Mucosa of stomach (tissue), 1 donor: ENCODE measurements at regions not wholly inside any gene's neighbourhood (a gene's known extent, or its start where the extent isn't known, plus 50 kb on each side); places are given as distances from the start of the nearest gene placed in this dataset.

ENCODE experiments used
- H3K27me3 ChIP-seq: one replicate; pipeline ENCODE4 v1.7.0; 2013; ENCODE audit warnings: mild to moderate bottlenecking, low read length; ENCODE audit not compliant: control insufficient read depth, insufficient read depth
- H3K36me3 ChIP-seq: one replicate; pipeline ENCODE4 v1.7.0; 2013; ENCODE audit warnings: low read length; ENCODE audit not compliant: control insufficient read depth, insufficient read depth
- H3K4me1 ChIP-seq: one replicate; pipeline ENCODE4 v1.7.0; 2013; ENCODE audit warnings: mild to moderate bottlenecking, low read length; ENCODE audit not compliant: control insufficient read depth, insufficient read depth
- H3K4me3 ChIP-seq: one replicate; pipeline ENCODE4 v1.7.0; 2013; ENCODE audit warnings: low read length
- H3K9ac ChIP-seq: one replicate; pipeline ENCODE4 v1.7.0; 2013; ENCODE audit warnings: mild to moderate bottlenecking, low read length, moderate library complexity
- H3K9me3 ChIP-seq: one replicate; pipeline ENCODE4 v1.7.0; 2013; ENCODE audit warnings: mild to moderate bottlenecking, low read length, moderate library complexity; ENCODE audit not compliant: control insufficient read depth
- donor health status: Pancreatic carcinoma.

GRCh38 chr5:125367702-125368101 is 621.3 kb upstream of the ZNF608 start:
- no peaks in the 10 kb centered on the region for H3K4me1 ChIP-seq
- no peak overlapping the region for H3K4me3 ChIP-seq
- H3K36me3 ChIP-seq: no peaks in the 10 kb centered on the region
- H3K9me3 ChIP-seq: no peaks in the 10 kb centered on the region
- H3K27me3 ChIP-seq: no peaks in the 10 kb centered on the region
- H3K9ac ChIP-seq: no peak overlapping the region

GRCh38 chr5:125370461-125371205 is 624.2 kb upstream of the ZNF608 start:
- H3K36me3 ChIP-seq: no peaks in the 10 kb centered on the region
- H3K9me3 ChIP-seq: no peaks in the 10 kb centered on the region

GRCh38 chr5:125372694-125373631 is 626.5 kb upstream of the ZNF608 start:
- H3K9ac ChIP-seq: no peak overlapping the region
- no peak overlapping the region for H3K4me3 ChIP-seq
- H3K27me3 ChIP-seq: no peaks in the 10 kb centered on the region

More at GRCh38 chr5:125370461-125371205, 624.2 kb upstream of the ZNF608 start:
- Histone ChIP-seq H3K4me3 (no peak overlapping the region), H3K27me3 (no peaks in the 10 kb centered on the region), H3K9ac (no peak overlapping the region), H3K4me1 (no peaks in the 10 kb centered on the region)

GRCh38 chr5:125375143-125375542 is 628.7 kb upstream of the ZNF608 start:
- Histone ChIP-seq H3K36me3 (no peaks in the 10 kb centered on the region), H3K4me1 (no peaks in the 10 kb centered on the region), H3K4me3 (no peak overlapping the region), H3K9ac (no peak overlapping the region), H3K27me3 (no peaks in the 10 kb centered on the region), H3K9me3 (no peaks in the 10 kb centered on the region)

More at GRCh38 chr5:125372694-125373631, 626.5 kb upstream of the ZNF608 start:
- Histone ChIP-seq H3K36me3 (no peaks in the 10 kb centered on the region), H3K4me1 (no peaks in the 10 kb centered on the region), H3K9me3 (no peaks in the 10 kb centered on the region)

GRCh38 chr5:125376059-125376641 is 629.7 kb upstream of the ZNF608 start:
- Histone ChIP-seq H3K36me3 (no peaks in the 10 kb centered on the region), H3K4me3 (no peak overlapping the region), H3K4me1 (no peaks in the 10 kb centered on the region), H3K27me3 (no peaks in the 10 kb centered on the region), H3K9me3 (no peaks in the 10 kb centered on the region), H3K9ac (no peak overlapping the region)

- no peak overlapping the region for H3K4me3 ChIP-seq
- H3K27me3 ChIP-seq: no peaks in the 10 kb centered on the region
Measured at GRCh38 chr5:125377141-125377540, 630.7 kb upstream of the ZNF608 start.

GRCh38 chr5:125381290-125381689 is 634.9 kb upstream of the ZNF608 start:
- Histone ChIP-seq H3K9ac (no peak overlapping the region), H3K9me3 (no peaks in the 10 kb centered on the region)

More at GRCh38 chr5:125377141-125377540, 630.7 kb upstream of the ZNF608 start:
- H3K4me1 ChIP-seq: no peaks in the 10 kb centered on the region
- no peaks in the 10 kb centered on the region for H3K9me3 ChIP-seq
- H3K9ac ChIP-seq: no peak overlapping the region
- no peaks in the 10 kb centered on the region for H3K36me3 ChIP-seq

GRCh38 chr5:125384071-125384470 is 637.6 kb upstream of the ZNF608 start:
- H3K4me3 ChIP-seq: no peak overlapping the region
- no peaks in the 10 kb centered on the region for H3K9me3 ChIP-seq
- H3K36me3 ChIP-seq: no peaks in the 10 kb centered on the region
- peaks cover 15% of the 10 kb centered on the region for H3K4me1 ChIP-seq
- H3K9ac ChIP-seq: no peak overlapping the region
- H3K27me3 ChIP-seq: no peaks in the 10 kb centered on the region

More at GRCh38 chr5:125381290-125381689, 634.9 kb upstream of the ZNF608 start:
- H3K4me1 ChIP-seq: peaks cover 3% of the 10 kb centered on the region
- no peaks in the 10 kb centered on the region for H3K27me3 ChIP-seq
- no peaks in the 10 kb centered on the region for H3K36me3 ChIP-seq
- H3K4me3 ChIP-seq: no peak overlapping the region

GRCh38 chr5:125390326-125390725 is 643.9 kb upstream of the ZNF608 start:
- Histone ChIP-seq H3K27me3 (no peaks in the 10 kb centered on the region), H3K36me3 (no peaks in the 10 kb centered on the region), H3K9ac (no peak overlapping the region), H3K4me3 (no peak overlapping the region), H3K9me3 (no peaks in the 10 kb centered on the region), H3K4me1 (peaks cover 33% of the 10 kb centered on the region)

GRCh38 chr5:125393221-125393815 is 646.9 kb upstream of the ZNF608 start:
- Histone ChIP-seq H3K4me3 (no peak overlapping the region), H3K9me3 (no peaks in the 10 kb centered on the region), H3K4me1 (peaks cover 30% of the 10 kb centered on the region), H3K27me3 (no peaks in the 10 kb centered on the region), H3K9ac (no peak overlapping the region), H3K36me3 (no peaks in the 10 kb centered on the region)

DNA sequence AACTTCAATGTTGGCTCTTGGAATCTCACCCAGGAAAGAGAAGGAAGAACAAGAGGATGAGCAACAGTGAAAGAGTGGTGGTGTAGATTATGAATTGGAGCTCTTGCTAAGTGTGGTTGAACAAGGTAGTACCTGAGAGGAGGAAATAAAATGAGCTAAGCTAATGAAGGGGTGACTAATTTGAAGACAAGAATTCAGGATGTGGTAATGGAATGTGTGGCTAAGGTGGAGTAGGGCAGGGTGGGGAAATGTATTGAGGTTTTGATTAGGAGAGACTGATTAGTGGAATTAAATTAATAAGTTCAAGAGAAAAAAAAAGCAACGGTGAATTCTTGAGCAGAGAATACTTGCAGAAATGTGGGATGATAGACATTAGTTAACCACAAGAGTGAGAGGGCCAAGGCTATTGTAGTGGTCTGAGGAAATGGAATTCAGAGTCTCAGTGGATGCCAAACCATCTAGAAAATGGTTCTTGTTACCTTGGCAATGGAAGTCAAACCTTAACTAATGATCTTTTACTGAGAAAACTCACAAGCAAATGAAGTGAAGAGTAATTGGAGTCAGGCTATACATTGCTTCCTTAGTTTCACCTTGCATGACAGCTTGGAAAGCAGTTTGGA is 648.3 kb upstream of the ZNF608 start:
- Histone ChIP-seq H3K36me3 (no peaks in the 10 kb centered on the region), H3K9me3 (no peaks in the 10 kb centered on the region), H3K9ac (no peak overlapping the region), H3K27me3 (no peaks in the 10 kb centered on the region), H3K4me3 (no peak overlapping the region), H3K4me1 (peaks cover 32% of the 10 kb centered on the region)
